B cell (primary cell): ENCODE measurements at regions not wholly inside any gene's neighbourhood (a gene's known extent, or its start where the extent isn't known, plus 50 kb on each side); places are given as distances from the start of the nearest gene placed in this dataset.
A peak's percentile ranks its signal among the peaks of the same experiment; 100 is the strongest.

Source experiments
- ATAC-seq: fragments of 200-7000 bp; cut with Tn5 transposase; one replicate; pipeline ENCODE4 v1.10.0; 2021; ENCODE audit warnings: low read depth, mild to moderate bottlenecking, moderate number of reproducible peaks, moderate library complexity
- CTCF ChIA-PET: fragments of 350-600 bp; sonication (Branson Sonifier 250); formaldehyde crosslinking; loops from one replicate; lab custom pipeline; 2021; ENCODE audit warnings: antibody characterized with exemption, inconsistent platforms; lab: Charles Lee
- POLR2A ChIA-PET: fragments of 350-600 bp; sonication (Branson Sonifier 250); formaldehyde crosslinking; loops from one replicate; lab custom pipeline; 2021; ENCODE audit warnings: antibody characterized with exemption; lab: Charles Lee
- DNase-seq: peaks from one replicate; pipeline ENCODE4 v3.0.0; 2013
- H2AFZ ChIP-seq: 2 replicates; pipeline ENCODE4 v1.6.1; 2012; ENCODE audit warnings: mild to moderate bottlenecking, low read depth, low read length; ENCODE audit not compliant: insufficient read depth, poor library complexity, severe bottlenecking
- H3K27ac ChIP-seq, 2 donors: 1 replicate in 1 of 2; 2 replicates in 1 of 2; pipeline ENCODE4 v1.5.1; 2012 to 2013; ENCODE audit warnings: low read length in 2 of 2, mild to moderate bottlenecking in 2 of 2, moderate library complexity in 1 of 2
- H3K27me3 ChIP-seq, 4 experiments: fragments of 200-600 bp in 1 of 4; sonication (generic) in 1 of 4; replicated peaks in 1 of 4; 1 replicate in 2 of 4; 2 replicates in 2 of 4; pipeline versions ENCODE4 v1.6.1 to v1.7.0; 2013 to 2016; ENCODE audit warnings: low read length in 3 of 4, mild to moderate bottlenecking in 2 of 4, mixed read lengths in 1 of 4, moderate library complexity in 1 of 4; ENCODE audit not compliant: insufficient read depth in 4 of 4, control insufficient read depth in 3 of 4; ENCODE audit errors: control extremely low read depth in 1 of 4
- H3K36me3 ChIP-seq, 2 experiments: replicated peaks in 1 of 2; 1 replicate in 1 of 2; 2 replicates in 1 of 2; pipeline versions ENCODE4 v1.6.1 to v1.7.1; 2013; ENCODE audit warnings: low read length in 1 of 2; ENCODE audit not compliant: insufficient read depth in 2 of 2, control insufficient read depth in 1 of 2; ENCODE audit errors: control extremely low read depth in 1 of 2, extremely low read depth in 1 of 2
- H3K4me1 ChIP-seq, 2 donors: fragments of 200-600 bp in 1 of 2; sonication (generic) in 1 of 2; 1 replicate in 1 of 2; 2 replicates in 1 of 2; pipeline versions ENCODE4 v1.5.1 to v1.6.1; 2013 to 2017; ENCODE audit warnings: low read length in 2 of 2; ENCODE audit not compliant: control insufficient read depth in 2 of 2, insufficient read depth in 2 of 2
- H3K4me2 ChIP-seq: replicated peaks from 2 replicates; pipeline ENCODE3; 2012; ENCODE audit warnings: mild to moderate bottlenecking, low read depth, low read length; ENCODE audit not compliant: poor library complexity, severe bottlenecking
- H3K4me3 ChIP-seq, 5 experiments: fragments of 200-600 bp in 1 of 5; sonication (generic) in 1 of 5; 1 replicate in 3 of 5; 2 replicates in 2 of 5; pipeline versions ENCODE4 v1.5.1 to v1.7.0; 2011 to 2016; ENCODE audit warnings: low read length in 4 of 5, mild to moderate bottlenecking in 4 of 5, low read depth in 2 of 5, control low read depth in 1 of 5, moderate library complexity in 1 of 5; ENCODE audit not compliant: insufficient read depth in 1 of 5; ENCODE audit errors: control extremely low read depth in 1 of 5, extremely low read depth in 1 of 5
- H3K79me2 ChIP-seq: fragments of 200-600 bp; sonication (generic); one replicate; pipeline ENCODE4 v1.6.0; 2016; ENCODE audit warnings: low read length; ENCODE audit not compliant: control insufficient read depth, insufficient read depth
- H3K9ac ChIP-seq: fragments of 200-600 bp; sonication (generic); 2 replicates; pipeline ENCODE4 v1.6.1; 2017; ENCODE audit warnings: mild to moderate bottlenecking, low read length, moderate library complexity
- H3K9me3 ChIP-seq, 3 donors: one replicate each; pipeline versions ENCODE4 v1.6.1 to v1.7.1; 2013; ENCODE audit warnings: low read length in 2 of 3; ENCODE audit not compliant: control insufficient read depth in 2 of 3, insufficient read depth in 1 of 3; ENCODE audit errors: control extremely low read depth in 1 of 3
- H4K20me1 ChIP-seq: 2 replicates; pipeline ENCODE4 v1.6.0; 2012; ENCODE audit warnings: mild to moderate bottlenecking, low read length; ENCODE audit not compliant: insufficient read depth, control insufficient read depth, poor library complexity, severe bottlenecking
- H3K27ac Mint-ChIP-seq: one replicate; pipeline ENCODE4 v1.8.0; 2021; ENCODE audit warnings: mixed read lengths
- H3K27me3 Mint-ChIP-seq: one replicate; pipeline ENCODE4 v1.8.0; 2021; ENCODE audit warnings: mixed read lengths
- H3K4me1 Mint-ChIP-seq: one replicate; pipeline ENCODE4 v1.8.0; 2021; ENCODE audit warnings: mixed read lengths
- H3K4me3 Mint-ChIP-seq: one replicate; pipeline ENCODE4 v1.8.0; 2021; ENCODE audit warnings: mixed read lengths
- H3K9me3 Mint-ChIP-seq: one replicate; pipeline ENCODE4 v1.8.0; 2022; ENCODE audit warnings: mixed read lengths; ENCODE audit not compliant: insufficient read depth
- EZH2 ChIP-seq: IDR thresholded peaks from 2 replicates; pipeline ENCODE4 v1.6.1; 2012; ENCODE audit warnings: borderline replicate concordance, low read depth, mild to moderate bottlenecking, moderate library complexity, low read length; ENCODE audit not compliant: insufficient read depth, poor library complexity, severe bottlenecking
- WGBS: methylation state at CpG from one replicate; pipeline ENCODE4 v1.1.5; 2013; ENCODE audit warnings: missing lambda C conversion rate; ENCODE audit not compliant: insufficient coverage; 5-methylcytosine and 5-hydroxymethylcytosine counted together
- intact Hi-C: fragments of 100-400 bp; cut with micrococcal nuclease; formaldehyde crosslinking; loops from one replicate; pipeline ENCODE4 v1.10.0; 2022
- TF ChIP-seq, protein P1 (sequence below): fragments of 200-600 bp; IDR thresholded peaks from one replicate; pipeline ENCODE4 v1.8.0; 2022; ENCODE audit warnings: antibody characterized with exemption, mild to moderate bottlenecking

DNA sequence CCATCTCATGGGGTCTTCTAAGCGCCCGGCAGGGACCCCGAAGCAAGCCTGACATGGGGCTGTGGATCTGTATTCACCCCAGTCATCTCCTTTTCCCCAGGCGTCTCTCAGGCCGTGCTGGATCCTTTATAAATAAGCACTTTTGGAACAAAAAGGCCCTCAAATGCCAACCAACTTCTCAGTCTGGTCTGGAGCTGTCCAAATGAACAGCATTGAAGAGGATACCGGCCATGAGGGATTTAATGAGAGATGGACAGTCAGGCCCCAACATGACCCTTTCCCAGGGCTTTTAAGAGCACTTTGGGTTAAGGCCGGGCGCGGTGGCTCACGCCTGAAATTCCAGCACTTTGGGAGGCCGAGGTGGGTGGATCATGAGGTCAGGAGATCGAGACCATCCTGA is 89.2 kb upstream of the SPATA12 start:
- Histone ChIP-seq H3K4me2 (no peak overlapping the region), H3K27me3 (no peaks in the 10 kb centered on the region), H3K4me1 (peaks cover 5 to 6% of the 10 kb centered on the region in 2 donors), H3K36me3 (no peaks in the 10 kb centered on the region), H3K27ac (no peak overlapping the region), H2AFZ (no peak overlapping the region), H3K79me2 (no peaks in the 10 kb centered on the region), H3K9ac (no peak overlapping the region), H3K9me3 (no peaks in the 10 kb centered on the region), H3K4me3 (no peak overlapping the region), H4K20me1 (no peaks in the 10 kb centered on the region)
- Mint-ChIP-seq H3K27me3 (no peaks in the 10 kb centered on the region), H3K27ac (no peak overlapping the region), H3K4me1 (peaks cover 12% of the 10 kb centered on the region), H3K4me3 (no peak overlapping the region), H3K9me3 (no peaks in the 10 kb centered on the region)
- WGBS: 97% methylated on average over 10 of the region's 12 CpGs
- ChIA-PET CTCF (interaction anchor here (1.3 to 1.6 kb wide), 4 partner anchors 9 to 269 kb away, joined by 3 to 5 read pairs (median 3); no protein-coding TSS in a partner anchor), POLR2A (interaction anchor here (0.6 kb wide), 1 partner anchor 340 kb away, joined by 3 read pairs; no protein-coding TSS in a partner anchor)
- no peak for ATAC-seq
- no peak for DNase-seq
- intact Hi-C loops: no loop called here
- TF ChIP-seq, protein P1, sequence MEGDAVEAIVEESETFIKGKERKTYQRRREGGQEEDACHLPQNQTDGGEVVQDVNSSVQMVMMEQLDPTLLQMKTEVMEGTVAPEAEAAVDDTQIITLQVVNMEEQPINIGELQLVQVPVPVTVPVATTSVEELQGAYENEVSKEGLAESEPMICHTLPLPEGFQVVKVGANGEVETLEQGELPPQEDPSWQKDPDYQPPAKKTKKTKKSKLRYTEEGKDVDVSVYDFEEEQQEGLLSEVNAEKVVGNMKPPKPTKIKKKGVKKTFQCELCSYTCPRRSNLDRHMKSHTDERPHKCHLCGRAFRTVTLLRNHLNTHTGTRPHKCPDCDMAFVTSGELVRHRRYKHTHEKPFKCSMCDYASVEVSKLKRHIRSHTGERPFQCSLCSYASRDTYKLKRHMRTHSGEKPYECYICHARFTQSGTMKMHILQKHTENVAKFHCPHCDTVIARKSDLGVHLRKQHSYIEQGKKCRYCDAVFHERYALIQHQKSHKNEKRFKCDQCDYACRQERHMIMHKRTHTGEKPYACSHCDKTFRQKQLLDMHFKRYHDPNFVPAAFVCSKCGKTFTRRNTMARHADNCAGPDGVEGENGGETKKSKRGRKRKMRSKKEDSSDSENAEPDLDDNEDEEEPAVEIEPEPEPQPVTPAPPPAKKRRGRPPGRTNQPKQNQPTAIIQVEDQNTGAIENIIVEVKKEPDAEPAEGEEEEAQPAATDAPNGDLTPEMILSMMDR: no peak
- no peak for TF ChIP-seq EZH2

DNA sequence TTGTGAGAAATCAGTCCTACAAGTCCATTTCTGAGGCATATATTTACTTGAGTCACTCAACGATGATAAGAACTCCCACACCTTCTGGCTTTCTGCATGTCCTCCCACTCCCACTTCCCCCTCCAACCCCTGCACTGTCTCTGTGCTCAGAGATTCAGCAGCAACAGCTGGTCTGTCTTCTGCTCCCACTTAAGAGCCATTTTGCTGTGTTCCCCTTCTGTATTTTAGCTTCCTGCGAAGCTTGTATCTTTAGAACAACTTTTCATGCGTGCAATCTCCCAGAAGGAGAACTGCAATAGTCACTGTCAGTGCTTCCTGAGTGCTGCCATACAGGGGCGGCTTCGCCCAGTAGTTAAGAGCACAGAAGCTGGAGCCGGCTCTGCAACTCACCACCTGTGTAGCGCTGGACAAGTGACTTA is 90.0 kb upstream of the SPATA12 start:
- H3K27ac Mint-ChIP-seq: peak overlapping the region; percentile 1
- Histone ChIP-seq H3K27ac (no peak overlapping the region), H3K27me3 (no peaks in the 10 kb centered on the region), H2AFZ (peak overlapping the region; percentile 25), H4K20me1 (no peaks in the 10 kb centered on the region), H3K9ac (no peak overlapping the region), H3K4me2 (no peak overlapping the region), H3K79me2 (no peaks in the 10 kb centered on the region), H3K4me1 (peaks cover 5 to 6% of the 10 kb centered on the region in 2 donors), H3K36me3 (no peaks in the 10 kb centered on the region), H3K9me3 (peaks cover 0 to 3% (median 0%) of the 10 kb centered on the region in 3 donors), H3K4me3 (no peak overlapping the region)
- 18% methylated on average over 6 of the region's 7 CpGs for WGBS
- ATAC-seq: no peak
- DNase-seq: no peak
- intact Hi-C loops: no loop called here
- H3K4me3 Mint-ChIP-seq: no peak overlapping the region
- TF ChIP-seq, protein P1: no peak
- TF ChIP-seq EZH2: no peak
- ChIA-PET CTCF (interaction anchor here (1.3 to 1.4 kb wide), 2 partner anchors 8 to 268 kb away, joined by 3 read pairs; no protein-coding TSS in a partner anchor), POLR2A (interaction anchor here (0.8 kb wide), 1 partner anchor 118 kb away, joined by 6 read pairs; no protein-coding TSS in a partner anchor)
- no peaks in the 10 kb centered on the region for H3K9me3 Mint-ChIP-seq
- H3K4me1 Mint-ChIP-seq: peaks cover 12% of the 10 kb centered on the region
- H3K27me3 Mint-ChIP-seq: no peaks in the 10 kb centered on the region
